Skeletal muscle tissue (tissue), 3 donors: ENCODE measurements at regions not wholly inside any gene's neighbourhood (a gene's known extent, or its start where the extent isn't known, plus 50 kb on each side); places are given as distances from the start of the nearest gene placed in this dataset.
"Not testable (repeated sequence)": the region's sequence is repeated elsewhere in the genome, so short reads cannot be mapped to it uniquely, and the experiment has no call there.

Experiments used
- H3K27ac ChIP-seq: one replicate; pipeline ENCODE4 v1.7.0; 2013; ENCODE audit warnings: mild to moderate bottlenecking, low read depth, low read length, inconsistent platforms
- H3K27me3 ChIP-seq, 3 donors: one replicate each; pipeline ENCODE4 v1.7.0; 2013; ENCODE audit warnings: low read length in 3 of 3; ENCODE audit not compliant: control insufficient read depth in 3 of 3, insufficient read depth in 3 of 3
- H3K36me3 ChIP-seq, 3 donors: one replicate each; pipeline ENCODE4 v1.7.0; 2013; ENCODE audit warnings: low read length in 3 of 3; ENCODE audit not compliant: control insufficient read depth in 3 of 3, insufficient read depth in 3 of 3
- H3K4me1 ChIP-seq, 3 donors: one replicate each; pipeline ENCODE4 v1.7.0; 2013; ENCODE audit warnings: low read length in 3 of 3, mild to moderate bottlenecking in 3 of 3; ENCODE audit not compliant: control insufficient read depth in 3 of 3, insufficient read depth in 3 of 3
- H3K4me3 ChIP-seq, 3 donors: one replicate each; pipeline ENCODE4 v1.7.0; 2013; ENCODE audit warnings: low read length in 3 of 3
- H3K9ac ChIP-seq, 3 donors: one replicate each; pipeline ENCODE4 v1.7.0; 2013; ENCODE audit warnings: low read length in 3 of 3, mild to moderate bottlenecking in 3 of 3, moderate library complexity in 2 of 3, low read depth in 1 of 3
- H3K9me3 ChIP-seq, 3 donors: one replicate each; pipeline ENCODE4 v1.7.0; 2013; ENCODE audit warnings: low read length in 3 of 3; ENCODE audit not compliant: control insufficient read depth in 3 of 3
- donor health status: Osteomylitis.

DNA sequence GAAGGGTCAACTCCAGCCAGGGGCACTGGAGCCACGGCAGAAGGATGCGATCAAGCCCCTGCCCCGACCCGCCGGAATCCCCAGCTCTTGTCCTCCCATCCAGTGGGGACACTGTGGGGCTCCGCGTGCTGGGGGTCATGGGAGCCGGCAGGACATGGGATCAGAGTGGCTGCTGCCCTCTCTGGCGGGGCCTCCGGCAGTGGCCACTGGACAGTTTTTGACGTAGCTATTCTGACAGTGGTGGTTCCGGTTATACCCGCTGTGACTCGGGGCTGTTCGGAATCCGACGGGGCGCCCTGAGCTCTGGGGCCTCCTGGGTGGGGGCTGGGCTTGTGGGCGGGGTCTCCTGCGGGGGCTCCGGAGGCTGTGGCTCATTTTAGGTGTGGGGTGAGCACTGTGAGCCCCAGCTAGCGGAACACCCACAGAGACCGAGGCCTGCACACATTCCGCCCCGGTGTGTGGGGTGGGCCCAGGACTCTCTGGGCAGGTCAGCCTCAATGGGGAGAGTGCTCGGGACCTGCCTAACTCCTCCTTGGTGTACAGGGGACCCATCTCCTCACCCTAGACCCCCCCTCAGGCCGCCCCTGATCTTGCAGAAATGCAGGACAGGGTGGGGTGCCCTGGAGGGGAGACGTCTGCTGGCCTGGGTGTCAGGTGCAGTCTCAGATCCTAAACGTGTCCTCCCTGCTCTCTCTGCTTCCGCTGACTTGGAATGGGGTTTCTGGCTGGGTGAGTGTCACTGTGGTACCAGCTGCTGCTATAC lies 374.2 kb downstream of the TMEM121 start:
- no peaks in the 10 kb centered on the region for H3K36me3 ChIP-seq
- no peaks in the 10 kb centered on the region for H3K9me3 ChIP-seq
- H3K27ac ChIP-seq: no peak overlapping the region

DNA sequence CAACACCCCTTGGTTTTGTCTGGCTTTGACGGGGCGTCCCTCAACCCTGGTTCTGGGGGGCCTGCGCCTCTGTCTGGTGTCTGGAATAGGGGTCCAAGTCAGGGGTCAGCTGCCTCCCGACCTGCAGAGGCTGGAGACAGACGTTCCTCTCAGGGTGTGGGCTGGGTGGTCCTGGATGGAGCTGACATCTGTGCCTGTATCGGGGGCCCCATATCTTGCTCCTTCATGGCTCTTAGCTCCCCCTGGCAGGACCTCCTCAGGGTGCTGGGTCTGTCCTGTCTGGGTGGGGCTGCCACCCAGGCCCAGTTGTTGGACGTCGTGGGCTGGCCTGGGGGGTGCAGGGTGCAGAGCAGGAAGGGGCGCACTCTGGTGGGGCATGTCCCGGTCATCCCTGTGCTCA lies 374.8 kb downstream of the TMEM121 start:
- H3K9ac ChIP-seq: no peak overlapping the region
- H3K36me3 ChIP-seq: no peaks in the 10 kb centered on the region
- H3K27ac ChIP-seq: no peak overlapping the region
- no peaks in the 10 kb centered on the region for H3K4me1 ChIP-seq
- H3K27me3 ChIP-seq: no peaks in the 10 kb centered on the region
- H3K9me3 ChIP-seq: no peaks in the 10 kb centered on the region
- no peak overlapping the region for H3K4me3 ChIP-seq

More for the DNA sequence above, 374.2 kb downstream of the TMEM121 start:
- H3K4me1 ChIP-seq: no peaks in the 10 kb centered on the region
- no peaks in the 10 kb centered on the region for H3K27me3 ChIP-seq
- H3K9ac ChIP-seq: no peak overlapping the region
- no peak overlapping the region for H3K4me3 ChIP-seq

DNA sequence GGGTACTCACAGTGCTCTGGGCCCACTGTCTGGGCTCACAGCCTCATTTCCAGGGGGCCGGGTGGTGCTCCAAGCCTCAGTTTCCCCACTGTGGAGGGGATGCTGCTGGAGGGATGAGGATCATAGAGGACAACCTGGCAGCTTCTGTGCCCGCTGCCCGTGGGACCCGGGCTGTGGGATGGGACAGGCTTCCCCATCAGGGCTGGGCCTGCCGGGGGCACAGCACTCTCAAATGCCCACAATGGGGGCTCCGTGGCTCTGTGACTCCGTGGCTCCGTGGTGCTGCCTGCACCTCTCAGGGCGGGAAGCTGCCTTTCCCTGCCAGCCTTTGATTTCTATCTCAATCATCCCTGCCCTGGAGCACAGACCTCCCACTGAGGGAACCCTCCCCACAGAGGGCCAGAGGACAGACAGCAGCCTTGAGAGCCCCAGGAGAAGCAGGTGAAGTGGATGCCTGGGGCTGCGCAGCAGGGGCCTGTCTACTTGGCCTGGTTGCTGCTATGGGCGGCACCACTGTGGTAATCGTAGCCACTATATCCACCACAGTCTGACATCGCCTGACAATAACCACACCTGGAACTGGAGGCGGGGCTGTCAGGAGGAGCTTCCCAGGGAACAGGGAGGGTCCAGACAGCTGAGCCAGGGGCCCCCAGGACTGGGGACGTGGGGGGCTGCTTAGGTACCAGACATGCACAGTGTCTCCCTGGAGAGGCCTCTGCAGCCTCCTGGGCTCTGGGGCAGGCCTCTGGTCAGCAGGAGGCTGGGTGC lies 375.9 kb downstream of the TMEM121 start:
- Histone ChIP-seq H3K36me3 (no peaks in the 10 kb centered on the region), H3K9me3 (no peaks in the 10 kb centered on the region), H3K27me3 (no peaks in the 10 kb centered on the region), H3K4me3 (no peak overlapping the region), H3K27ac (no peak overlapping the region), H3K9ac (no peak overlapping the region), H3K4me1 (no peaks in the 10 kb centered on the region)

DNA sequence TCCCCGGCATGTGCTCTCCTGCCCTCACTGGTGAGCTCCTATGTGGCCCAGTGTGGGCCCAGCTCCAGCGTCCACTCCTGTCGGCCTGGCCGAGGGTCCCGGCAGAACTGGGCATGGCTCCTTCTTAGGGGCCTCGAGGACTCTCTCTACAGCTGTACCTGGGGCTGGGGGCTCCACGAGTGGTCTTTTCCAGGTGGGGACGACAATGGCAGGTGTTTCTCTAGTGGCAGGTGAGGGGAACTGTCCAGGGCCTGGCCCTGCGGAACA lies 376.4 kb downstream of the TMEM121 start:
- not testable (repeated sequence) for H3K27ac ChIP-seq, H3K4me3 ChIP-seq, H3K27me3 ChIP-seq, H3K9ac ChIP-seq, H3K9me3 ChIP-seq, H3K4me1 ChIP-seq, H3K36me3 ChIP-seq

DNA sequence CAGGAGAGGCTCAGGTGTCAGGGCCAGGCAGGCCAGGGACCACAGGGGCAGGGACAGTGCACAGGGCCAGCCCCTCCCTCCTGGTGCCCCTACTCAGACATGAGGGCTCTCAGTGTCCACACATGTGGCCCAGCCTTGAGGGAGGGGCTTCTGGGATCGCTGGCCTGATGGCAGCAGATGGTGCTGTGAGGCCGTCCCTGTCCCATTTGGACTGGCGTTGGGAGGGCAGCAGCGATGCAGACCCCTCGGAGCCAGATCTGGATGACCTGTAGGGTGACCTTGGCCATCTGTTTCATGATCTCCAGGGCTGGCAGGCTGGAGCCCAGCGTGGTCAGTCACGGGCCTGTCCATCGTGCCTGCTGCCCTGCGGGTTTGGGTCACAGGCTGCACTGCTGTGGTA lies 377.6 kb downstream of the TMEM121 start:
- Histone ChIP-seq H3K27ac (no peak overlapping the region), H3K27me3 (no peaks in the 10 kb centered on the region), H3K9me3 (no peaks in the 10 kb centered on the region), H3K4me3 (no peak overlapping the region), H3K36me3 (no peaks in the 10 kb centered on the region), H3K9ac (no peak overlapping the region), H3K4me1 (no peaks in the 10 kb centered on the region)

DNA sequence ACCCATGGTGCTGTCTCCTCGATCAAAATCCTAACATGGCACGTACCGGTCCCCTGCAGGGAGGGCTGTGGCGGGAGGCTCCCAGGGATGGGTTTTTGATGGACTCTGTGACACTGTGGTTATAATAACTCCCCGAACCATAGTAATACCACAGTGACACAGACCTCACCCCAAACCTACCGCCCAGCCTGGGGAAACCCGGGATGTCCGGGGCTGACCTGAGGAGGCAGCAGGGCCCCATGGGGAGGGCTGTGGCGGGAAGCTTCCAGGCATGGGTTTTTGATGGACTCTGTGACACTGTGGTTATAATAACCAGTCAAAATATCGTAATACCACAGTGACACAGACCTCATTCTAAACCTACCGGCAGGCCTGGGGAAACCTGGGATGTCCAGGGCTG lies 378.0 kb downstream of the TMEM121 start:
- Histone ChIP-seq H3K9ac (no peak overlapping the region), H3K9me3 (no peaks in the 10 kb centered on the region), H3K4me3 (no peak overlapping the region), H3K36me3 (no peaks in the 10 kb centered on the region), H3K4me1 (no peaks in the 10 kb centered on the region), H3K27me3 (no peaks in the 10 kb centered on the region), H3K27ac (no peak overlapping the region)

DNA sequence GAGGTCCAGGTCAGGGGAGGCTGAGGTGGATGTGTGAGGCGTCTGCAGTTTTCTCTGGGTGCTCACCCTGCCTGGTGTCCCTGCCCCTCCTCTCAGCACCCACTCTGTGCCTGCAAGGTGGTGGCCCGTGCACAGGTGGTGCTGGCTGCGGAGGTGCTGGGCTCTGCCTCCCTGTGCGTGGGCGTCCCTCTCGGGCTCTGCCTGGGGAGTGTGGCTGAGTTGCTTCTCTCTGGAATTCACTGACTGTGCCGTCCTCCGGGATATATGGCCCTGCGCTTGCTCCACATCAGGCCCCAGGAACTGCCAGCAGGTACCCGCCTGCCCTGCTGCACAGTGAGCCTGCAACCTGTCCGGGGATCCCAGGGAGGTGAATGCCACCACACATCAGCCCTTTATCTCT lies 379.1 kb downstream of the TMEM121 start:
- Histone ChIP-seq H3K4me3 (no peak overlapping the region), H3K27me3 (no peaks in the 10 kb centered on the region), H3K9me3 (no peaks in the 10 kb centered on the region), H3K27ac (no peak overlapping the region), H3K36me3 (no peaks in the 10 kb centered on the region), H3K9ac (no peak overlapping the region), H3K4me1 (no peaks in the 10 kb centered on the region)

DNA sequence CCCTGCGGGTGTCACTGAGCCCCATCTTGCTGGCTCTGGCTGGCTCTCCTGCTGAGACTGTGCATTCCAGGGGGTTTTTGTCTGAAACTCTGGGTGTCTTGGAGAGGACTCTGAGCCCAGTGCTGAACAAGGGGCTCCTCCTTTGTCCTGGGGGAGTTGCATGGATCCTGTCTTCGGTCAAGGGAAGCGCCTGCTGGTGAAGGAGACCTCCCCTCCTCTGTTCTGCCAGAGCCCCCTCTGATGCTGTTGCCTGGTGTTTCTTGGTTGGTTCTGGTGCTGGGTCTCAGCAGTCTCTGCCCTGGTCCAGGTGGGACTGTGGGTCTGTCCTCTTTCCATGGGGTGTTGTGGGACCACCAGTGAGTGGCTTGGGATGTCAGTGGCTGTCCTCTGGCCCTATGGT lies 380.9 kb downstream of the TMEM121 start:
- Histone ChIP-seq H3K9ac (no peak overlapping the region), H3K27me3 (no peaks in the 10 kb centered on the region), H3K4me1 (no peaks in the 10 kb centered on the region), H3K9me3 (no peaks in the 10 kb centered on the region), H3K36me3 (no peaks in the 10 kb centered on the region), H3K4me3 (no peak overlapping the region), H3K27ac (no peak overlapping the region)

DNA sequence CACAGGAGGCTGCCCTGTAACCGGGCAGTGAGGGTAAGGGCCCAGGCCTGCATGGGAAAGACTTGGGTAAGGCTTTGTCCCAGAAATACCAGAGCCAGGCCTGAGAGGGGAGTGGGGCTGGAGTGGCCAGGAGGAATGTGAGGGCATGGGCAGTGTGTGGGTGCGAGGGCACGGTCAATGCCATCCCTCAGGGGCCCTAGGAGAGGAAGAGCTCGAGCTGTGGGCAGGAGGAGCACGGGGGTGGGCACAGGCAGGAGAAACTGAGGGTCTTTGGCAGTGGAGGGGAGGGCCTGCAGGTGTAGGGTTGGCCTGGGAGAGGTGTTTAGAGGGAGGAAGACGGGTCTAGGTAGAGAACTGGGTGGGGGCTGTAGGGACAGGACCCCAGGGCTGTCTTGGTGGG lies 381.6 kb downstream of the TMEM121 start:
- Histone ChIP-seq H3K27me3 (no peaks in the 10 kb centered on the region), H3K4me1 (no peaks in the 10 kb centered on the region), H3K4me3 (no peak overlapping the region), H3K9me3 (no peaks in the 10 kb centered on the region), H3K9ac (no peak overlapping the region), H3K27ac (no peak overlapping the region), H3K36me3 (no peaks in the 10 kb centered on the region)

DNA sequence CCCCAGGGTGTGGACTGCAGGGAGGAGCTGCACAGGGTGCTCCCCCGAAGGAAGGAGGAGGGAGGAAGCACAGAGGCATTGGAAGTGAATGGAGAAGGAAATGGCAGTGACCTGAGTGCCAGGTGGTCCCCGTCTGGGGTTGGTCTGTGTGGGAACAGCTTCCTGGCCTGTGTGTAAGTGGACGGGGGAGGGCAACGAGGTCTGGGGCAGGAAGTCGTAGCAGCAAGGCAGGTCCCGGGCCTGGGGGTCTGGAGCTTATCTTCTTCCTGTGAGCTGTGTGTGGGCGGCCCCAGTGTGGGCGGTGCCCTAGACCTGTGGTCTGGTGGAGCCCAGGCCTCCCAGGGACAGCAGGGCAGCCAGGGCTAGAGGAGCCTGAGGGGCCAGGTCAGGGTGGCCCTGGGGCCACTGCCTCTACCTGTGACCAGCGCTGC lies 382.1 kb downstream of the TMEM121 start:
- Histone ChIP-seq H3K27me3 (no peaks in the 10 kb centered on the region), H3K4me1 (no peaks in the 10 kb centered on the region), H3K36me3 (no peaks in the 10 kb centered on the region), H3K9me3 (no peaks in the 10 kb centered on the region), H3K27ac (no peak overlapping the region), H3K4me3 (no peak overlapping the region), H3K9ac (no peak overlapping the region)
